Cardiac muscle cell (in vitro differentiated cells and primary cell): ENCODE measurements at regions not wholly inside any gene's neighbourhood (a gene's known extent, or its start where the extent isn't known, plus 50 kb on each side); places are given as distances from the start of the nearest gene placed in this dataset.
"Not testable (repeated sequence)": the region's sequence is repeated elsewhere in the genome, so short reads cannot be mapped to it uniquely, and the experiment has no call there.

ENCODE experiments used
- DNase-seq, 2 donors: peaks; one replicate each; pipeline versions ENCODE4 v3.0.0 to v3.0.0-alpha.2; 2010 to 2017; ENCODE audit warnings: low read depth in 1 of 2, low spot score in 1 of 2
- H3K27ac ChIP-seq: fragments of 200-600 bp; sonication (generic); 2 replicates; pipeline ENCODE4 v1.5.1; 2016
- H3K27me3 ChIP-seq: fragments of 200-600 bp; sonication (generic); 2 replicates; pipeline ENCODE4 v1.6.0; 2016; ENCODE audit warnings: control low read depth
- H3K36me3 ChIP-seq: fragments of 200-600 bp; sonication (generic); 2 replicates; pipeline ENCODE4 v1.5.1; 2016; ENCODE audit warnings: control low read depth
- H3K4me1 ChIP-seq: fragments of 200-600 bp; sonication (generic); 2 replicates; pipeline ENCODE4 v1.8.1; 2017; ENCODE audit warnings: low read depth, mild to moderate bottlenecking, mixed run types
- H3K4me3 ChIP-seq: fragments of 200-600 bp; sonication (generic); 2 replicates; pipeline ENCODE4 v1.5.1; 2016; ENCODE audit warnings: mild to moderate bottlenecking
- H3K9me3 ChIP-seq: fragments of 200-600 bp; sonication (generic); 2 replicates; pipeline ENCODE4 v1.5.1; 2017; ENCODE audit warnings: low read depth, mild to moderate bottlenecking, control low read depth
- TF ChIP-seq, protein P1 (sequence below): IDR thresholded peaks from 2 replicates; pipeline ENCODE4 v1.5.1; 2012; ENCODE audit warnings: low read depth, mild to moderate bottlenecking, low read length

DNA sequence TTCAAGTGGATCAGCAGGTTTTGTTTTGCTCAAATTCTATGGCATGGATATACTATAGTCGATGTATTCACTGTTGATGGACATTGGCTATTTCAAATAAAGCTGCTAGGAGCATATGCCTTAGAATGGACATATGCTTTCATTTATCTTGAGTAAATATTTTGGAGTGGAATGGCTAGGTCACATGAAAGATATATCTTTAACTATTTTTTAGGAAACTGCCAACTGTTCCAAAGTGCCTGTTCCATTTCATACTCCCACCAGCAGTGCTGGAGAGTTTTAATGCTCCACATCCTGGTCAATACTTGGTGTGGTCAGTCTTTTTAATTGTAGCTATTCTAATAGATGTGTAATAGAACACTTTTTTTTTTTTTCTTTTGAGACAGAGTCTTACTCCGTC lies 81.1 kb upstream of the PIM1 start:
- Histone ChIP-seq H3K4me3 (no peak overlapping the region), H3K27ac (no peak overlapping the region), H3K36me3 (no peaks in the 10 kb centered on the region), H3K27me3 (no peaks in the 10 kb centered on the region), H3K4me1 (no peaks in the 10 kb centered on the region), H3K9me3 (no peaks in the 10 kb centered on the region)
- TF ChIP-seq, protein P1, sequence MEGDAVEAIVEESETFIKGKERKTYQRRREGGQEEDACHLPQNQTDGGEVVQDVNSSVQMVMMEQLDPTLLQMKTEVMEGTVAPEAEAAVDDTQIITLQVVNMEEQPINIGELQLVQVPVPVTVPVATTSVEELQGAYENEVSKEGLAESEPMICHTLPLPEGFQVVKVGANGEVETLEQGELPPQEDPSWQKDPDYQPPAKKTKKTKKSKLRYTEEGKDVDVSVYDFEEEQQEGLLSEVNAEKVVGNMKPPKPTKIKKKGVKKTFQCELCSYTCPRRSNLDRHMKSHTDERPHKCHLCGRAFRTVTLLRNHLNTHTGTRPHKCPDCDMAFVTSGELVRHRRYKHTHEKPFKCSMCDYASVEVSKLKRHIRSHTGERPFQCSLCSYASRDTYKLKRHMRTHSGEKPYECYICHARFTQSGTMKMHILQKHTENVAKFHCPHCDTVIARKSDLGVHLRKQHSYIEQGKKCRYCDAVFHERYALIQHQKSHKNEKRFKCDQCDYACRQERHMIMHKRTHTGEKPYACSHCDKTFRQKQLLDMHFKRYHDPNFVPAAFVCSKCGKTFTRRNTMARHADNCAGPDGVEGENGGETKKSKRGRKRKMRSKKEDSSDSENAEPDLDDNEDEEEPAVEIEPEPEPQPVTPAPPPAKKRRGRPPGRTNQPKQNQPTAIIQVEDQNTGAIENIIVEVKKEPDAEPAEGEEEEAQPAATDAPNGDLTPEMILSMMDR, result no peak
- DNase-seq, result peak in 1 of 2 donors; percentile 52

DNA sequence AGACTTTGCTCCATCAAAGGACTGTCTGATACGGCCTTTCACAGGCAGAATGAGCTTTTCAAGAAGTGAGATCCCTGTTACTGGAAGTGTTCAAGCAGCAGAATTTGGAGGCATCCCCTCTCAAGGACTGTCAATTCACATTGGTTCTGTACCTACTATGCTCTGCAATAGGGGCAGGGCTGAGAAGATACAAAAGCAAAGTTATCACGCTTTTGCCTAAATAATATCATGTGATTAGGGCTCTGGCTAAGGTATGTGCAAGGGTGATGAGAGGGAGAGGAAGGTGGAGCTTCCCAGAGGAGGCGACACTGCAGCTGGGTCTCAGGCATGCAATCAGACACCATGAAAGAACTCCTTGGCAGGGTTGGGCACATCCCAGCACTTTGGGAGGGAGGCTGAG lies 80.2 kb upstream of the PIM1 start:
- Histone ChIP-seq H3K9me3 (no peaks in the 10 kb centered on the region), H3K4me1 (no peaks in the 10 kb centered on the region), H3K27me3 (no peaks in the 10 kb centered on the region), H3K27ac (no peak overlapping the region), H3K4me3 (no peak overlapping the region), H3K36me3 (no peaks in the 10 kb centered on the region)
- TF ChIP-seq, protein P1, result no peak
- DNase-seq, result no peak

DNA sequence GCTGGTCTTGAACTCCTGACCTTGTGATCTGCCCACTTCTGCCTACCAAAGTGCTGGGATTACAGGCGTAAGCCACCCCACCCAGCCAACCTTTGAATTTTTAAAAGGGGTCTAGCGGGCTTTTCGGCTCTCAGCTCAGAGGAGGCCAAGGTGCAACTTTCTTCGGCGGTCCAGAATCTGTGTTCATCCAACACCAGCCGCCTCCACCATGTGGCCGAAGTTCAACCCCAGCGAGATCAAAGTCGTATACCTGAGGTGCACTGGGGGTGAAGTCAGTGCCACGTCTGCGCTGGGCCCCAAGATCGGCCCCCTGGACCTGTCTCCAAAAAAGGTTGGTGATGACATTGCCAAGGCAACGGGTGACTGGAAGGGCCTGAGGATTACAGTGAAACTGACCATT lies 78.8 kb upstream of the PIM1 start:
- not testable (repeated sequence) for H3K9me3 ChIP-seq, H3K36me3 ChIP-seq, DNase-seq, H3K4me1 ChIP-seq, H3K4me3 ChIP-seq, H3K27me3 ChIP-seq, H3K27ac ChIP-seq

DNA sequence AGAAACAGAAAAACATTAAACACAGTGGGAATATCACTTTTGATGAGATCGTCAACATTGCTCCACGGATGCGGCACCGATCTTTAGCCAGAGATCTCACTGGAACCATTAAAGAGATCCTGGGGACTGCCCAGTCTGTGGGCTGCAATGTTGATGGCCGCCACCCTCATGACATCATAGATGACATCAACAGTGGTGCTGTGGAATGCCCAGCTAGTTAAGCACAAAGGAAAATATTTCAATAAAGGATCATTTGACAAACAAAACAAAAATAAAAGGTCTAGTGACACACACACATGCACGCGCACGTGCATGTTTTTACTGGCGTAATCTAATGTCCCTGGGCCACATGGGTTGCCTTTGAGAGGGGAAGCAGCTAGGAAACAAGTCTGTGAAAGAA lies 78.4 kb upstream of the PIM1 start:
- not testable (repeated sequence) for H3K9me3 ChIP-seq, H3K4me3 ChIP-seq, H3K4me1 ChIP-seq, H3K36me3 ChIP-seq, H3K27ac ChIP-seq, H3K27me3 ChIP-seq, DNase-seq

DNA sequence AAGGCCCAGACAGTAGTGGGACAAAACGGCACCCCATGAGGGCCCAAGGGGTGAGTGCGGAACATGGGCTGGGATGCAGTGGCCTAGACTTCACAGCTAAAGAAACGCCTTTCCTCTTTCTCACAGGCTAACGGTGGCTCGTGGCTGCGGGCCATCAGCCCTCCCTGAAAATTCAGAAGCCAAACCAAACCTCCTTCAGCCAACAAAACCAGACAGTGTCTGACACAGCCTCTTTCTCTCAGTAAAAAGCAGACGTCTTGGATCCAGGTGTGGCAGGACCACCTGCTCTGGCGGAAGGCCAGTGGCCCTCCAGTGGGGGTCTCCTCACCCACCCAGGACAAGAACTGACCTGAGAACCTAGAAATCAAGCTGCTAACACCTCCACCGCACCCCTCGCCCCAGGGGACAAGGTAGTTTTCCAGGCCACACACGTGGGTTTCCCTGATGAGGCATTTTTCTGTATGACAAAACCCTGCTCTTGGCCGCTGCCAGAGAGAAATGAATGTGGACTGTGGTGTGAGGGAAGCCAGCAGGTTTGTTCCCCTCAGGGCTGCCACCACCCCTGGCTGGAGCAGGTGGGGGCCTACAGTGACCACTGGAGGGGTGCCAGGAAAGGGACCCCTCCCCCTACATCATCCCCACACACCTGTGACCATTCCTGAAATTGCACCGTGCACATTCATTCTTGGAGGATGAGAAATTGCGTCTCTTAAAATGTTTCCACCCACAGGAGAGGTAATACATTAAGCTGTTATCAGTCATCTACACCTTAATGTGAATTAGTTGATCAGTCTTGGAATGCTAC lies 76.8 kb upstream of the PIM1 start:
- no peak for DNase-seq
- Histone ChIP-seq H3K4me1 (no peaks in the 10 kb centered on the region), H3K27me3 (no peaks in the 10 kb centered on the region), H3K36me3 (no peaks in the 10 kb centered on the region), H3K9me3 (no peaks in the 10 kb centered on the region), H3K4me3 (no peak overlapping the region), H3K27ac (no peak overlapping the region)
- TF ChIP-seq, protein P1, result no peak

DNA sequence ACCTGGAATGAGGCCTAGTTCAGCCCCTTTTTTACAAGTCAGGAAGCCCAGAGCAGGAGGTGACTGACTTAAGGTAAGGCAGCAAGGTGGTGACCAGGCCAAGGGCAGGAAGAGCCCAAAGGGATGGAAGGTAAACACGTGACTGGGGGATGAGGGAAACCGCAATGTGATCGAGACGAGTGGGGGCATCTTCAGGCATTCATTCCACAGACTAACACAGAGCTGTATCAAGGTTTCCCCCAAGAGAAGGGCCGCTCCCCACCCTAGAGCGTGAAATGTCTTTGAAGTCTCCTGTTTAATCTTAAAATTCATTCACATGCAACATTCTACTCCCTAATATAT lies 76.3 kb upstream of the PIM1 start:
- Histone ChIP-seq H3K27ac (no peak overlapping the region), H3K4me1 (no peaks in the 10 kb centered on the region), H3K4me3 (no peak overlapping the region), H3K27me3 (no peaks in the 10 kb centered on the region), H3K9me3 (no peaks in the 10 kb centered on the region), H3K36me3 (no peaks in the 10 kb centered on the region)
- TF ChIP-seq, protein P1, result no peak
- no peak for DNase-seq
